HCEC 1CT (cell line): ENCODE measurements at regions not wholly inside any gene's neighbourhood (a gene's known extent, or its start where the extent isn't known, plus 50 kb on each side); places are given as distances from the start of the nearest gene placed in this dataset.

Experiments used
- DNase-seq: peaks from one replicate; pipeline ENCODE4 v3.0.0-alpha.2; 2017

DNA sequence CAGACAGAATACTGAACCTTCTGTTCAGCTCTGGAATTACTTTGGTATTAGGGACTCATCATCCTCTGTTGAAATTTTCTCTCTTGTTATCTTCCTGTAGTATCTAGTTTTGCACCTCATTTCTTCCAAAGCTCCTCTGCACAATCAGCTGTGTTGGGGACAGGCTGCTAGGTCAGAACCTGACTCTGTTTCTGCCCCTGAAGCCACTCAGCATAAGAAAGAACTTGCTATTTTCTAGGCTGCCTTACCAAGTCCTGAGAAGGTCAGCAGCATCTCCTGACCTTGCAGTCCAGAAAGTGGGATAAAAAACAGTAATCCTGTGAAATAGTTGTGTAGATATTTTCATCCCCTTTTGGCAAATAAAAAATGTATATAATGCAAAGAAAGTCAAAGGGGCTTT is 862.6 kb downstream of the SORCS3 start:
- no peak for DNase-seq

DNA sequence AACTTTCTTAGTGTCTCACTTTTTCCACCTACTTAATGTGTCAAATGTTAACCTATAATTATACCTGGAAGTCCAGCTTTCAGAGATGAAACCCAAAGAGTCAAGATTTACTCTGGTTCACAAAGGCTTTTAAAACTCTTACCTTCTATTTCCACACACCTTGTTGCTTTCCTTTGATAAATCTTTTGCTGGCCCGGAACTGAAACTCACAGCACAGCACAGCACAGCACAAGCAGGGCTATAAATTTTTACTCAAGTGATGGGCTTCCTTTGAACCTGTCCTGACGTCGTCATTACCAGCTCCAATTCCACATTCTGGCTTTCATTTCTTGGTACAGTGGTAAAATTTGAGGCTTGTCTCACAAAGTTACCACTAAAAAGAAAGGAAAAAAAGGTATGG is 861.0 kb downstream of the SORCS3 start:
- DNase-seq = no peak

DNA sequence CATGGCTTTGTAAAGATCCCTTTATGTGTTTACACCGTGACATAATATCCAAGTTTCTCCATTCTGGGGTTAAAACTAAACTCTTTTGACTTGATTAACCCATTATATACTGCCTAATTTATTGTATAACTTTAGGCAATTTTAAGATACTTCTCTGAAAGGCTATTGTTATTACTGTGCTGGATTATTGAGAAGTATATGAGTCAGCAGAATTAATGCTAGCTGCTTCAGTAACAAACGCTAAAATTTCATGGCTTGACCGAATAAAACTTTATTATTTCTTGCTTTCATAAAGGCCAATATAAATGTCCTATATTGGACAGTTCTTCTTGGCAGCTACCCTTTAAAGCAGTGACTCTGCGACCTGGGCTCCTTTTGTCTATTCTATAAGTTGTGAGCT is 853.9 kb downstream of the SORCS3 start:
- DNase-seq = no peak

DNA sequence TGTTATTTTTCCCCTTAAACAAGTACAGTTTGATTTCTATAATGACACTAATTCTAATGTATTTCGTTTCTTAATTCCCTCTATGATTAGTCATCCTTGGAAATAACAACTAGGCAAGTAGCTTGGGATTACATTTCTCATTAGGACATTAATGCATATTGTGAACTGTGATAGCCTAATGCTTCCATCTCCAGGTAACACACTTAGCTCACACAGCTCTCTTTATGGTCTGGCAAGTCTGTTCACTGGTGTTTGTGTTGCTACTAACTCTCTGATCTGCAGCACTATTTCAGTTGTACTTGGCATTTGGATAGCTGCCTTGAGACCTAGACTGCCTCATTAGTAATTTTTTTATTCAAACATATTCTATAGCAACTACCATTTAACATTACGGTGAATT is 853.2 kb downstream of the SORCS3 start:
- no peak for DNase-seq

DNA sequence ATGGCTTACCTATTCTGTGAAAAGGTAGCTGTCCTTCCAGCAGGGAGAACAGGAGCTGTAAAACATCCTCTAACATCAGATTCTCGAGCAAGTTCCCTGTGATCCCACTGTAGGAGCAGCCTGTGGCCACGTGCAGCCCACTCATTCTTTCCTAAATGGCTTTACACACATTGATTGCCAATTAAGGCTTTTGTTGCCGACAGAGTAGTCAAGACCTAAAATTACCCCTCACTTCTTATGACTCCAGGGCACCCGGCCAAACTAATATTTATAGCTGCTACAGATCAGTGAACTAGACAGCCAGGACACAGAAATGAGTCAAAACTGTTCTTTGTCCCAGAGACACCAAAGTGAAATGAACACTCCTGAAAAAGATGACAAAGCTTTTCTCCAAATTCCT is 832.1 kb downstream of the SORCS3 start:
- DNase-seq = no peak

DNA sequence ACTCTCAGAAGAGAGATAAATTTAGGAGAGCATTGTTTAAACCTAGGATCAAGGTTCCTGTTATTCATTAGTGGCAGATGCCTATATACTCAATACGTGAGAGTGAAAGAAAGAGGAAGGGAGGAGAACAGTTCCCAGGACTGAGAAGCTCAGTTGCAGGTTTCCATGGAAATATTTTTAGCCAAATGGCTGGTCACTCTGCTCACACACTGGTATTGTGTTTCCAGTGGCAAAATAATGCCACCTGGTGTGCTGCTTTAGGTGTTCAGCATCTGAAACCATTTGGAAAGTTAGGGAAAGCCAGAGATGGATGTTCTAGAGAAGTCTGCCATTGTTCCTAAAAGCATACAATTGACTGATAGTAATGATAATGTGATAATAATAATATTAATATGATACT is 827.7 kb downstream of the SORCS3 start:
- no peak for DNase-seq

DNA sequence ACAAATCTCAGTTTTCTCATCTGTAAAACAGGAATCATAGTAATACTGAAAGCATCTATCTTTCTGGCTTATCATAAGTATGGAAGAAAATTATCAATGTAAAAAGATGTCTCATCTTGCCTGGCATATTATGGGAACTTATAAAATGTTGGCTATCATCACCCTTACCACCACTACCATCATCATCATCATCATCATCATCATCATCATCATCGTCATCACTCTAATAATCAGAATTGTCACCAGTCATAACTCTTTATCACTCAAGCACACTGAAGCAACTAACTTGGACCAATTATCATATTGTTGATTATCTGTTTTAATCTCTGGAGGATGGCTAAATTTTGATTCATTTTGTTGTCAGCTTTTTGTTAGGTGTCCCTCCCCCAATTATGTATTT is 825.4 kb downstream of the SORCS3 start:
- no peak for DNase-seq

DNA sequence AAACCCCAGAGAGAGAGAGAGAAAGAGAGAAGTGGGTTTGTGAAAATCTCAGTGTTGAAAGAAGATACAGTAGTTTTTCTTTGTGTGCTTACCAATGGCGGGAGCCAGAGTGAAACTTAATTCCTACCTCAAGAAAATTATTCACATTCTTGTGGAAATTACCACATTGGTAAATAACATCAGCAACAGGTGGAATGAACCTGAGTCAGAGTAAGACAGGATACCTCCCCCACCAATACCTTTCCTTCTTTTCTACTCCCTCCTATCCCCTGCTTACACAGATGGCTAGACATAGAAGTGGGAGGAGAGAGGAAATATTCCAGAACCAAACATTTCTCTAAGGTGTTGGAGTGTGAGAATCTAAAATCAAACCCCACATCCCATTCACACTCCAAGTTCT is 793.9 kb downstream of the SORCS3 start:
- DNase-seq = no peak

DNA sequence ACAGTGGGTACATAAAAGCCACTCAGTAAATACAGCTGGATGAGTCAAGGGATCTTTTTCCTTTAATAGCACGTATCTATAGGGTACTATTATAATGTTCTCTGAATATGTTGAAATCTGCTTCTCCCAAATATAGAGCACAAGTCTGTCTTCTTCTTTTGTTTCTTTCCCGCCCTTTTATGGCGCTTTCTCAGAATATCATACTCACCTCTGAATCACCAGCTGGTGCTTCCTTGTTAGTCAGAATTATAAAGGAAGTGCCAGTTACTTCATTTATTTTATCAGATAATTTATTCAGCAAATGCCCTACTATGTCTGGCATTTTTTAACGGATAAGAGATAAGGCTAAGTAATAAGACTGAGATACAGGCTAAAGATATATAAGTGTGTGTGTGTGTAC is 772.9 kb downstream of the SORCS3 start:
- DNase-seq = no peak

DNA sequence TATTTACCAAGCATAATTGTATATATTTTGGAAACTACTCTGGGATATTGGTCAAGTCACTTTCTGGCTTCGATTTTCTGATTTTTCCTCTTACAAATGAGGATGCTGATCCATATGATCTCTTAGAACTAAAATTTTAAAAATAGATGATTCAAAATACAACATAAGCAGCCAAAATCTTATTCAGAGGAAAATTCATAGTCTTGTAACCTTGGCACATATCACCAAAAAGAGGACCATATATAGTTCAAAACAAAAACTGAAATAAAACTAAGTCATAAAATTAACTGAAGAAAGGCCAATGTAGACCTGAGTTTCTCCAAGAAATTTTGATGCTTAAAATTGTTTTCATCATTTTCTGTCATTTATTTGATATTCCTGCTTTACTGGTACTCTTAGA is 768.3 kb downstream of the SORCS3 start:
- DNase-seq = no peak

DNA sequence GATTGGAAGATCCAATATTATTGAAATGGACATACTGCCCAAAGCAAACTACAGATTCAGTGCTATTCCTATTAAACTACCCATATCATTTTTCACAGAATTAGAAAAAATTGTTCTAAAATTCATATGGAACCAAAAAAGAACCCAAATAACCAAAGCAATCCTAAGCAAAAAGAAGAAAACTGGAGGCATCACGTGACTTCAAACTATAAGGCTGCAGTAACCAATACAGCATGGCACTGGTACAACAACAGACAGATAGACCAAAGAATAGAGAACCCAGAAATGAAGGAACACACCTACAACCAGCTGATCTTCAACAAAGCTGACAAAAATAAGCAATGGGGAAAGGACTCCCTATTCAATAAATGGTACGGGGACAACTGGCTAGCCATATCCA is 765.4 kb downstream of the SORCS3 start:
- DNase-seq = no peak

DNA sequence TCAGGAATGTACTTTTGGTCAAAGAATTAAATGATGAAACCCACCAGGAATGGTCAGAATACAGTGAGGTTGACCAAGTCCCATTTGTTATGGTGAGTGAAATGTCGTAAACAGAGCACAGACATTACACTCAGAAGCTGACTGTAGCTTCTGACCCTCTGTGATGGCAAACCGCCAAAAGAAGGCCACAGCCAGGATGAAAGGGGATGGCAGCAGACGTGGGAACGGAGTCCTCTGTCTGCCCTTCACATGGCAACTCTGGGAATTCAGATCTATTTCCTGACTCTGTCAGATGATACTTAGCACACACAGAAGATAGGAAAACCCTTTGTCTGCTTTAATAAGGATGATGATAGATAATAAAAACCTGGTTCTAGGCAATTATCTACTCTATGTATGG is 757.1 kb downstream of the SORCS3 start:
- DNase-seq = no peak

DNA sequence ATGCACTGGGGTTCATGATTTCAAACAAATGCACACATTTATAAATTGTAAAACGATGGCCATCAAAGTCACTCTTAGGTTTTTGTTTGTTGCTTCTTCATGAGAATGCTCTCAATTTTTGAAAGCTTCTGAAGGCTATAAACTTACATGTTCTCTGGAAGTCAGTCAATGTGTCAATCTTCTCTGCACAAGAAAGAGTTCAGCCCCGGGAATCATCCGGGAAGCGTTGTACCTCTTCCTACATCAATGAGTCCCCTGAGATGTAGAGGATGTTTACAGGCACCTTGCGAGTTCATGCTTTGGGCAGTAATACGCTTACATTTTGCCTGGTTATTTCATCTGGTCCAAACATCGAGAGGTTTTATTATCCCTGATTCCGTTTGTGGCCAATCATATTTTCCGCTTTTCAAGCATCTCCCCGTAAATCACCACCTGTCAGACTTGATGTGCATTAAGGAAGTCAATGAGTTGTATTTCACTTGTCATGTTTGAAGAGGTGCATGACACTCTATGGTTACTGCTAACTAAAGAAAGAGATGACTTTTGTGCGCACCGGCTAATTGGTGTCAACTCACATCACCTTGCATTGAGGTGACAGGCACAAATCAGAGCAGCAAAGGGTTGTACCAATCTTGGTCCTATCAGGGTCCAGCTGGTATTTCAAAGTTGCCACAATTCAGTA is 750.7 kb downstream of the SORCS3 start:
- DNase-seq = no peak

DNA sequence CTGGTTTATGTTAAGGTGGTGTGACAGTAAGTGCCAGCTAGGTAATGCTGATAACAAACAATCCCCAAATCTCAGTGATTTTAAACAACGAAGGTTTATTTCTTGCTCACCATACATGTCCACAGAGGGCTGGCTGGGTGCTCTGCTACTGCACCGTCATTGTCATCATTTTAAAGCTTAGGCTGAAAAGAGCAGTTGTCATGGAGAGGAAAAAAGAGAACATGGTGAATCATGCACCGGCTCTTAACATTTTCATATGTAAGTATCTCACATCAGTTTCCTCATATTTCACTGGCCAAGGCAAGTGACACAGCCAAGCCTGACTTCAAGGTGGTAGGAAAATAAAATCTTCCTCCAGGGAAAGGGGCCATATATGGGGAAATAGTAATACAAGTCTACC is 746.9 kb downstream of the SORCS3 start:
- no peak for DNase-seq

DNA sequence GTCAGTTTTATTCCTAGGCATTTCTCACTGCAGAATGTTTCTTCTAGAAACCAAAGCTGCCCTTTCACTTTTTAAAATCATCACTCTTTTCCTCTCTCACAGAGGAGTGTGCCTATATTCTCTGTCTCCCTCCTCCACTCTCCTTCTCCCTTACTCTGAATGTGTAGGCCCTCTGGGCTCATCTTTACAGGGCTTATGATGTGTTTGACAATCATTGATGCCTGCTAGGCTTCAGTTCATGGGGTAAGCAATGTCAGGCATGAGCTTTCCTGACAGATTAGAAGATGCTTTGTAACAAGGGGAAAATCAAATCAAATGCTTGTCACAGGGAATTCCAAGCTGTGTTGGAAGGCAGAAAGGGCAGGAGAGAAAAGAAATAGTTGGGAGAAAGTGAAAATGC is 742.9 kb downstream of the SORCS3 start:
- no peak for DNase-seq

DNA sequence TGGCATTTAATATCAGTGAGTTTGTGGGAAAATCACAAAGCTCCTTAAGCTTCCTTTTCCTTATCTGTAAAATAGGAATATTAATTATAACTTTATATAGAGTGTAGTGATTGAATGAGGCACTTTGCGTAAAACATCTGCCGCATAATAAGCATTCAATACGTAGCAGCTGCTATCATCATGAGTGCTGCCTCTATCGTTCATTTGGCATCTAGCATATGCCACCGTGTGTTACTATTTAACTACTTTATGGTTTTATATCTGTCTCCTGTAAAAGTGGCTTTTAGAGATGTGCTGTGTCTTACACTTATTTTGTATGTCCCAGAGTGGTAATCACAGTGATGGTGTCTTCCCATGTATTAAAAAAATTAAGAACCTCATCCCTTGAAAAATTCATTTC is 729.6 kb downstream of the SORCS3 start:
- no peak for DNase-seq

DNA sequence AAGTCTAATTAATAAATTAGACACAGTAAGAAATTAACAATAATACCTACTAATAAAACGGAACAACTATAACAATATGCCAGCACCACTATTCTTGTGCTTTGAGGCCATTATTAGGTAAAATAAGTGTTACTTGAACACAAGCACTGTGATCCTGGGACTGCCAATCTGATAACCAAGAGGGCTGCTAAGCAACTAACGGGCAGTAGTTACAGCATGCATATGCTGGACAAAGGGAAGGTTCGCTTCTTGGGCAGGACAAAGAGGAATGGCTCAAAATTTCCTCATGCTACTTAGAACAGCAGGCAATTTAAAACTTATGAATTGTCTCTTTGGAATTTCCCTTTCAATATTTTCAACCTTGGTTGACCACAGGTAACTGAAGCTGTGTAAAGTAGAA is 718.6 kb downstream of the SORCS3 start:
- no peak for DNase-seq

DNA sequence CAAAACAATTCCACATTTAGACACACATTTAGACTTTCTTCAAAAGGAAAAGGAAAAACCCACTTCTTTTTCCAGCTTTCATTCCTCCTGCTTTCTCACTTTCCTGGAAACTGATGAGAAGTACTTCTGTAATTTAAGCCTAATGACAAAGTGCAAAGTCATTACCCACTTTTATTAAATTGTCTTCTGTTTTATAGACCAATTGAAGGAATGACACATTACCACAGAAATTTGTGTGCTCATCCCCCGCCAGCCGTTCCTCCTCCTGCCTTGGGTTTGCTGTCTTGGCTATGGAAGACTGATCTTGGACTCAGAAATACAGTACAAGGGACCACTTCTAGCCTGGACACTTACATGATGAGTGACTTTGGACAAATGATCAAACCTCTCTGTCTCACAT is 717.8 kb downstream of the SORCS3 start:
- no peak for DNase-seq

DNA sequence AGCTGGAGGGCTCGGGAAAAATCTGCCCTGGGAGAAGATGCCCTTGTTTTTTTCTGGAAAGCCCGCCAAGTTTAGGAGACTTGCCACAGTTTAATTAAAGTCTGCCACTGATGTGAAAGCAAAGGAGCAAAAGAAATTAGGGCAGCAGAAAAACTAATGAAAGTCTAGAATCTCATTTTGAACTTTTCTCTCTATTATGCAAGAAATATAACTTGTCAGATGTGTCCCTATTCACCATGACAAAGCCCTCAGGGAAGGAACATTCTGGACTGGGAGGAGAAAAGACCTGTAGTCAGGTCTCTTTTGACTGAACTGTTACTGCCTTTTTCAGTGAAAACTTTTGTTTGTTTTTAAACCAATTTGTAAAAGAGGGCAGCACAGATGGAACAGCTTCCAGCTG is 715.5 kb downstream of the SORCS3 start:
- no peak for DNase-seq

DNA sequence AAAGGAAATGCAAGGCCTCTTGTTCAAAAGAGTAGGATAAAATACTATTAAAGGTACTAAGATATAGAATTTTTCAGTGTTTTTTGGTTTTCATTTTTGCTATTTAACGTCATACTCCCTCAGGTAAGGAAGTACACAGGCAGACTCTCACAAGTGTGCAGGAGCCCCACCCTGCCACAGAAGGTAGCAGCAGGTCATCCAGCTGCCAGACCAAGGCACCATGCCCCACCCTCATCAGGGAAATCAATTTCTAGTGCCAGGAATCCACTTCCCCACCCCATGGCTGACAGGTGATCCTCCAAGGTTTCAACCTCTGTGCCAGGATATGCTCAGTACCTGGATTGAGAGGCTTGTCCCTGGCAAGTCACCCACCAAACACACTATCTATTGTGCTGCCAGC is 712.9 kb downstream of the SORCS3 start:
- DNase-seq = no peak

DNA sequence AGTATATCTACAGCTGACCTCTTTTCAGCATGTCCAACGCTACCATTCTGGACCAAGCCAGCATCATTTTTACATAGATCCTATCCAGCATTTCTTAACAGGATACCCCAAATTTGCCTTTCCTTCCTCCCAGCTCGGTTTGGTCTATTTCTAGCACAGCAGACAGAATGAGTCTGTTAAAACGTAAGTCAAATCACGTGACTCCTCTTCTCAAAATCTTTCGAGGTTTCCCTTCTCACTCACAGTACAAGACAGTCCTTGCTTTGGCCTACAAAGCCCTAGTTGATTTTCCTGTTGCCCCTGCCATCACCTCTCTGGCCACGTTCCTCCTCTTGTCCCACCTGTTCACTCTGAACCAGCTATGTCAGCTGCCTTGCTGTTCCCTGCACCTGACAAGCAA is 711.7 kb downstream of the SORCS3 start:
- no peak for DNase-seq

DNA sequence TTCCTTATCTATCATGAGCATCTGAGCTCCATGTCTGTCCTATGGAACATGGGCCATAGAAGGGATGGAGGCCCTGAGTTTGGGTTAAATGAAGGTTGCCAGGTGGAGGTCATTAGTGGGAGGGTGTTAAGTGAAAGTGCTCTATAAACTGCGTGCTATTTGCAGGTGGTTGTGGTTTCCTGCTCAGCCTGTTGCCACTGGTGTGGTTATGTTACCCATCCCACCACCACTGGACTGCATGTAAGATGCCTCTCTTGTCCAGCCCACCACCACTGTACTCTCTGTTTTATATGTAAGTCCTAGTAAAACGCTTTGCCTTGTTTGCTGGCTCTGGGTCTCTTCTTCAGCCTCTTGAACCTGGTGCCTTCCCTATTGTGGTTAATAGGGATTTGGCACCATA is 711.2 kb downstream of the SORCS3 start:
- DNase-seq = no peak

DNA sequence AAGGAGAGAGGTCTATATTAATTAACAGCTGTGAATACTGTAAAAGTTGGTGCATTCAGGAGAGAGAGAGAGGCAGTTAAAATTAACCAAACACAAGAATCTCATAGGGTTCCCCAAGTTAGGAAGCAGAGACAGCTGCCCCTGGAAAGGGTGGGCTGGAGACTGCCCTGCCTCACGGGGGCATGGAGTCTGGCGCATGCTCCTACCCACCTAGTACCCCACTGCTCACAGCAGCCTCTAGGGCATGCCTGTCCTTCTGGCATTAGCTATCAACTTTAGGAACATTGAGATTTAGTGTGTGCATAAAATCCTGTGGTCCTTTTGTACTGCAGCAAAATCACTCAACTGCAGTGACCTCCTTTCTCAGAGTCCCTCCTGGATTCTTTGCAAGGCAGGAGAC is 710.1 kb downstream of the SORCS3 start:
- no peak for DNase-seq

DNA sequence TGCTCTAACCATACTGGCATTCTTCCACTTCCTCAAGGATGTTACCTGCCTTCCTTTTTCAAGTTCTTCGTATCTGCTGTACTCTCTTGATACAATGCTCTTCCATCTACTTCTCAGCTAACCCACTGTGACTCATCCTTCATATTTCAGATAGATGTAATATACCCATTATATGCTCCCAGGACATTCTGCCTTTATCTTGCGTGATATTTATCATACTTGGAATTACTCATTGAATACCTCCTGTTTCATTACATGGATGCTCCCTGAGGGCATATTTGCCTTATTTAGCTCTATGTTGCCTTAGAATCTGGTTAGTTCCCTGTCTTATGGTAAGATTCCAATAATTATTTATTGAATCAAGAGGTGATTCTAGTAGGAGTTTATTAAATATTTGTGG is 706.4 kb downstream of the SORCS3 start:
- DNase-seq = no peak

DNA sequence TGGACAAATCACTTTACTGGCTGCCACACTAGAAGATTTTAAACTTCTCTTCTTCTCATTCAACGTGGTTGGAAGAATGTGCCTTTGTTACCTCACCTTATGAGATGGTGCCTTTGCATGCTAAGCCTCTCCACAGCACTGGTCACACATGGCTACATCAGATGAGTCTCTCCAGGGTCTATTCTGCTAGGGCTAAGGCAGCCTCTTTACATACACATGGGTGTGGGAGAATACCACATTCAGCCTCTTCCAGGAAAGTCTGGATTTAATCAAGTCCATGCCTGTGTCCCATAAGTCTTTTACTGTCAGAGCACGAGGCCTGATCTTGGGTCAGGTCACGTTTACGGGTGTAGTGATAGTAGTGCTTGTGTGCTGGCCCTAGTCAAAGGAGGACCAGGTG is 701.5 kb downstream of the SORCS3 start:
- no peak for DNase-seq

DNA sequence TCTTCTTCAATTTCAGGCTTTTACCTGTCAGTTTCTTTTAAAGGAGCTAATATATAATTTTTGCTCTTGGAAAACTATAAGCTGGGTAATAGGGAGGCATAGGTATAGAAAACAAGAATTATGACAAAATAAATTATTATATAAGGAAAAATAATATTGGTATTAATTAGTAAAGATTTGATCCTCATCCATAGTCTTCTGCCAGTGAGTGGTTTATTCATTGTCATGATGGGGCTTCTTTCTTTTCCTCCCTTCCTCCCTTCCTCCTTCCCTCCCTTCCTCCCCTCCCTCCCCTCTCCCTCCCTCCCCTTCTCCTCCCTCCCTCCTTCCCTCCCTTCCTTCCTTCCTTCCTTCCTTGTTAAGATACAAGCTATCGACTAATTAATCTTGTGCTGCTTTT is 698.6 kb downstream of the SORCS3 start:
- no peak for DNase-seq
